H1 (cell line): ENCODE measurements at regions not wholly inside any gene's neighbourhood (a gene's known extent, or its start where the extent isn't known, plus 50 kb on each side); places are given as distances from the start of the nearest gene placed in this dataset.

Experiments used
- CTCF ChIA-PET: fragments of 300-600 bp; sonication (Branson Sonifier 250); formaldehyde crosslinking; loops from one replicate; lab custom pipeline; 2021; ENCODE audit not compliant: partially characterized antibody; lab: Charles Lee
- POLR2A ChIA-PET: fragments of 300-600 bp; sonication (Branson Sonifier 250); formaldehyde crosslinking; loops from one replicate; lab custom pipeline; 2021; ENCODE audit warnings: inconsistent platforms; ENCODE audit not compliant: partially characterized antibody; lab: Charles Lee
- DNase-seq, 2 experiments: peaks; one replicate each; pipeline versions ENCODE4 v3.0.0 to v3.0.0-alpha.2; 2010 to 2022; ENCODE audit warnings: low spot score in 2 of 2, low read depth in 1 of 2, mixed read lengths in 1 of 2
- FAIRE-seq: peaks from 2 replicates; lab custom pipeline; 2011; peaks lifted over from hg19 to GRCh38; lab: Jason Lieb, UNC
- H2AFZ ChIP-seq: 2 replicates; pipeline ENCODE4 v1.8.1; 2012; ENCODE audit warnings: low read length, inconsistent platforms
- H2AK5ac ChIP-seq: 2 replicates; pipeline ENCODE4 v1.6.1; 2013; ENCODE audit warnings: low read depth, low read length
- H2BK120ac ChIP-seq: replicated peaks from 2 replicates; pipeline ENCODE3; 2013; ENCODE audit warnings: low read depth, low read length, inconsistent platforms
- H2BK12ac ChIP-seq: 2 replicates; pipeline ENCODE4 v1.6.1; 2013; ENCODE audit warnings: low read depth, low read length
- H2BK15ac ChIP-seq: 2 replicates; pipeline ENCODE4 v1.6.1; 2013; ENCODE audit warnings: low read length
- H2BK20ac ChIP-seq: 2 replicates; pipeline ENCODE4 v1.6.1; 2013; ENCODE audit warnings: low read length
- H2BK5ac ChIP-seq: 2 replicates; pipeline ENCODE4 v1.6.1; 2013; ENCODE audit warnings: low read depth, low read length
- H3K14ac ChIP-seq: 2 replicates; pipeline ENCODE4 v1.6.1; 2013; ENCODE audit warnings: inconsistent platforms; ENCODE audit not compliant: insufficient read length
- H3K18ac ChIP-seq: 2 replicates; pipeline ENCODE4 v1.6.1; 2013; ENCODE audit warnings: low read length; ENCODE audit errors: extremely low read depth
- H3K23ac ChIP-seq: 2 replicates; pipeline ENCODE4 v1.6.1; 2013; ENCODE audit warnings: inconsistent platforms; ENCODE audit not compliant: insufficient read length
- H3K23me2 ChIP-seq: 2 replicates; pipeline ENCODE4 v1.6.1; 2013; ENCODE audit warnings: low read depth, low read length
- H3K27ac ChIP-seq: 2 replicates; pipeline ENCODE4 v1.6.1; 2011; ENCODE audit warnings: low read depth, low read length, inconsistent platforms
- H3K27me3 ChIP-seq, 4 experiments: replicated peaks in 1 of 4; 1 replicate in 1 of 4; 2 replicates in 3 of 4; pipeline versions ENCODE4 v1.6.1 to v1.8.1; 2011 to 2013; ENCODE audit warnings: low read length in 3 of 4, mild to moderate bottlenecking in 3 of 4, inconsistent platforms in 2 of 4, mixed read lengths in 2 of 4, moderate library complexity in 1 of 4; ENCODE audit not compliant: control insufficient read depth in 3 of 4, insufficient read depth in 3 of 4; ENCODE audit errors: extremely low read depth in 1 of 4
- H3K36me3 ChIP-seq, 4 experiments: 2 replicates each; pipeline versions ENCODE4 v1.6.1 to v1.8.1; 2011 to 2013; ENCODE audit warnings: mild to moderate bottlenecking in 4 of 4, low read length in 3 of 4, moderate library complexity in 2 of 4, control low read depth in 1 of 4, inconsistent platforms in 1 of 4; ENCODE audit not compliant: insufficient read depth in 4 of 4, control insufficient read depth in 2 of 4
- H3K4ac ChIP-seq: replicated peaks from 2 replicates; pipeline ENCODE3; 2013; ENCODE audit warnings: low read length, low read depth, mixed read lengths, inconsistent platforms; ENCODE audit not compliant: insufficient read length
- H3K4me1 ChIP-seq, 4 experiments: replicated peaks in 1 of 4; 1 replicate in 1 of 4; 2 replicates in 3 of 4; pipeline versions ENCODE4 v1.6.1 to v1.8.1; 2011 to 2013; ENCODE audit warnings: low read length in 3 of 4, inconsistent platforms in 2 of 4, mixed read lengths in 1 of 4; ENCODE audit not compliant: insufficient read depth in 4 of 4, control insufficient read depth in 3 of 4
- H3K4me2 ChIP-seq, 2 experiments: 2 replicates each; pipeline versions ENCODE4 v1.6.1 to v1.8.1; 2011 to 2013; ENCODE audit warnings: low read depth in 2 of 2, low read length in 2 of 2, control low read depth in 1 of 2, inconsistent platforms in 1 of 2, mild to moderate bottlenecking in 1 of 2; ENCODE audit not compliant: insufficient read depth in 1 of 2
- H3K4me3 ChIP-seq, 4 experiments: fragments of 200-600, 300-600 bp in 1 of 4; sonication (generic), shearing (Covaris generic), sonication (Bioruptor Twin) in 1 of 4; 2 replicates each; pipeline versions ENCODE4 v1.5.1 to v1.8.1; 2011 to 2016; ENCODE audit warnings: low read length in 4 of 4, low read depth in 3 of 4, control low read depth in 2 of 4, inconsistent platforms in 2 of 4, mild to moderate bottlenecking in 2 of 4, mixed read lengths in 1 of 4, moderate library complexity in 1 of 4; ENCODE audit not compliant: insufficient read depth in 2 of 4; ENCODE audit errors: extremely low read depth in 1 of 4
- H3K56ac ChIP-seq: replicated peaks from 2 replicates; pipeline ENCODE3; 2013; ENCODE audit warnings: low read depth, mild to moderate bottlenecking, mixed read lengths, low read length, inconsistent platforms; ENCODE audit not compliant: insufficient read length
- H3K79me1 ChIP-seq: 2 replicates; pipeline ENCODE4 v1.6.1; 2013; ENCODE audit warnings: low read depth, low read length, control low read depth
- H3K79me2 ChIP-seq, 2 experiments: 2 replicates each; pipeline versions ENCODE4 v1.6.1 to v1.8.1; 2012 to 2013; ENCODE audit warnings: low read length in 2 of 2, mild to moderate bottlenecking in 2 of 2, inconsistent platforms in 1 of 2; ENCODE audit not compliant: insufficient read depth in 2 of 2, control insufficient read depth in 1 of 2
- H3K9ac ChIP-seq, 4 experiments: replicated peaks in 1 of 4; 1 replicate in 1 of 4; 2 replicates in 3 of 4; pipeline versions ENCODE4 v1.6.1 to v1.8.1; 2011 to 2013; ENCODE audit warnings: low read depth in 3 of 4, low read length in 3 of 4, control low read depth in 2 of 4, mild to moderate bottlenecking in 2 of 4, moderate library complexity in 2 of 4, inconsistent platforms in 1 of 4; ENCODE audit errors: extremely low read depth in 1 of 4
- H3K9me3 ChIP-seq, 2 experiments: 2 replicates each; pipeline versions ENCODE4 v1.6.1 to v1.8.1; 2012 to 2013; ENCODE audit warnings: mild to moderate bottlenecking in 2 of 2, moderate library complexity in 2 of 2, control low read depth in 1 of 2, inconsistent platforms in 1 of 2, low read depth in 1 of 2, low read length in 1 of 2, mixed read lengths in 1 of 2; ENCODE audit not compliant: insufficient read depth in 2 of 2
- H4K20me1 ChIP-seq, 2 experiments: replicated peaks in 1 of 2; 2 replicates each; pipeline versions ENCODE3 to v1.8.1; 2011 to 2013; ENCODE audit warnings: inconsistent platforms in 2 of 2, low read length in 2 of 2, mild to moderate bottlenecking in 1 of 2; ENCODE audit not compliant: insufficient read depth in 2 of 2, control insufficient read depth in 1 of 2
- H4K5ac ChIP-seq: 2 replicates; pipeline ENCODE4 v1.6.1; 2013; ENCODE audit warnings: low read length, low read depth, mixed read lengths, inconsistent platforms; ENCODE audit not compliant: insufficient read length
- H4K8ac ChIP-seq: 2 replicates; pipeline ENCODE4 v1.8.0; 2013; ENCODE audit warnings: mild to moderate bottlenecking, moderate library complexity, low read length, inconsistent platforms; ENCODE audit not compliant: insufficient read depth; ENCODE audit errors: extremely low read depth
- H4K91ac ChIP-seq: replicated peaks from 2 replicates; pipeline ENCODE3; 2013; ENCODE audit warnings: low read length, mixed read lengths, inconsistent platforms; ENCODE audit not compliant: insufficient read length
- ASH2L ChIP-seq: fragments of 200-600, 300-600 bp; sonication (generic); IDR thresholded peaks from one replicate; pipeline ENCODE4 v1.7.1; 2017; ENCODE audit warnings: low read length
- BCL11A ChIP-seq, 2 experiments: IDR thresholded peaks; one replicate each; pipeline ENCODE4 v1.6.1; 2011; ENCODE audit warnings: low read depth in 2 of 2, low read length in 2 of 2, mild to moderate bottlenecking in 2 of 2
- NRF1 ChIP-seq: IDR thresholded peaks from 2 replicates; pipeline ENCODE4 v1.6.1; 2011; ENCODE audit warnings: mild to moderate bottlenecking, low read depth, low read length, improper control_type of control experiment
- SIN3A ChIP-seq, 2 experiments: IDR thresholded peaks in 1 of 2; conservative IDR thresholded peaks in 1 of 2; 2 replicates each; pipeline ENCODE4 v1.6.1; 2011 to 2012; ENCODE audit warnings: low read length in 2 of 2, improper control_type of control experiment in 1 of 2, low read depth in 1 of 2, mild to moderate bottlenecking in 1 of 2
- SIRT6 ChIP-seq: IDR thresholded peaks from one replicate; pipeline ENCODE4 v1.7.1; 2012; ENCODE audit warnings: low read length, inconsistent platforms
- ZNF274 ChIP-seq: IDR thresholded peaks from 2 replicates; pipeline ENCODE4 v1.7.0; 2012; ENCODE audit warnings: low read length, borderline replicate concordance; ENCODE audit errors: extremely low read depth
- WGBS, 2 experiments: shearing (Covaris generic) in 1 of 2; methylation state at CpG; one replicate each; pipeline versions ENCODE4 v1.1.6 to v1.1.7; 2013 to 2015; ENCODE audit warnings: low lambda C conversion rate in 2 of 2, mixed read lengths in 2 of 2, inconsistent platforms in 1 of 2, low coverage in 1 of 2, missing lambda C conversion rate in 1 of 2; ENCODE audit not compliant: insufficient replicate concordance in 2 of 2, insufficient coverage in 1 of 2, insufficient read length in 1 of 2; ENCODE audit errors: extremely low coverage in 1 of 2, missing lambda C conversion rate in 1 of 2; 5-methylcytosine and 5-hydroxymethylcytosine counted together

DNA sequence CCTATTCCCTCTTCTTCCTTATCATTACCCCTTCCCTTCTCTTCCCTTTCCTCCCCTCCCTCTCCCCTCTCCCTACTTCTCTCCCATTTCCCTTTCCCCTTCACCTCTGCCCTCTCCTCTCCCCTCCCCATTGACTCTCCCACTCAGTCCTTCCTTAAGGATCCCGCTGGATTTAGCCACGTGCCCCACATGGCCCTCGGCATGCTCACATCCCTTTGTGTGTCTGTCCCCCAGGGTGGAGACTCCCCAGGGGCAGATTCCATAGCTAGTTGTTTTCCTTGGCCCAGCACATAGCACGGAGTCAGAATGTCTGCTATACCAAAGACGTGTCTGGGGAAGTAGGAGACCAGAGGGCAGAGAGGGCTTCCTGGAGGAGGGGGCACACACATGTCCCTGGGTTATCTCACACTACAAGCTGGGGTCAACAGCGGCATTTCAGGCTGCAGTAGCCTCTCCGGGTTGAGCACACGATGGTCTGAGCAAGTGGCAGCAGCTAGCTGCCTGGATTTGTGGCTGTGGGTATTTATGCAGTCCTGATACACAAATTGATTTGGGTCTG lies 487.0 kb downstream of the TBC1D22A start:
- no peak for DNase-seq
- Histone ChIP-seq H3K79me1 (no peaks in the 10 kb centered on the region), H3K9me3 (peaks cover 90 to 92% of the 10 kb centered on the region in 2 experiments), H2BK20ac (no peak overlapping the region), H3K23ac (no peak overlapping the region), H2BK120ac (no peak overlapping the region), H3K27ac (no peak overlapping the region), H4K8ac (no peak overlapping the region), H3K56ac (no peak overlapping the region), H3K23me2 (no peaks in the 10 kb centered on the region; the same call in 1 of the 2 replicates), H2AFZ (no peak overlapping the region), H4K91ac (no peak overlapping the region), H3K9ac (no peak overlapping the region), H3K18ac (no peak overlapping the region), H4K5ac (no peak overlapping the region), H3K27me3 (no peaks in the 10 kb centered on the region), H2BK15ac (no peak overlapping the region), H3K79me2 (no peaks in the 10 kb centered on the region), H3K36me3 (no peaks in the 10 kb centered on the region; a peak in 1 of 8 replicates), H2BK5ac (no peak overlapping the region), H3K4me3 (no peak overlapping the region), H3K4me1 (no peaks in the 10 kb centered on the region), H4K20me1 (no peaks in the 10 kb centered on the region), H2AK5ac (no peak overlapping the region), H3K4ac (no peak overlapping the region), H3K4me2 (no peak overlapping the region), H3K14ac (no peak overlapping the region), H2BK12ac (no peak overlapping the region)
- TF ChIP-seq NRF1 (no peak), ZNF274 (no peak), ASH2L (no peak), BCL11A (IDR thresholded peaks at IDR 0.05; ENCODE audit: low read depth in 2 of 2, low read length in 2 of 2) (no peak), SIN3A (conservative IDR thresholded peaks at IDR 0.05 in 1 of 2, IDR thresholded peaks at IDR 0.05 in 1 of 2; ENCODE audit: low read depth in 1 of 2, low read length in 2 of 2) (no peak), SIRT6 (no peak)
- no peak for FAIRE-seq
- ChIA-PET CTCF (no interaction called here), POLR2A (no interaction called here)
- WGBS, 2 experiments, result 62% methylated on average over 8 of the region's 8 CpGs; no CpG with 5 or more reads in 1 of the 2 experiments
